Eye (tissue), 1 donor: ENCODE measurements at regions not wholly inside any gene's neighbourhood (a gene's known extent, or its start where the extent isn't known, plus 50 kb on each side); places are given as distances from the start of the nearest gene placed in this dataset.

Experiments
- DNase-seq: peaks from one replicate; pipeline ENCODE4 v3.0.0-alpha.2; 2015

DNA sequence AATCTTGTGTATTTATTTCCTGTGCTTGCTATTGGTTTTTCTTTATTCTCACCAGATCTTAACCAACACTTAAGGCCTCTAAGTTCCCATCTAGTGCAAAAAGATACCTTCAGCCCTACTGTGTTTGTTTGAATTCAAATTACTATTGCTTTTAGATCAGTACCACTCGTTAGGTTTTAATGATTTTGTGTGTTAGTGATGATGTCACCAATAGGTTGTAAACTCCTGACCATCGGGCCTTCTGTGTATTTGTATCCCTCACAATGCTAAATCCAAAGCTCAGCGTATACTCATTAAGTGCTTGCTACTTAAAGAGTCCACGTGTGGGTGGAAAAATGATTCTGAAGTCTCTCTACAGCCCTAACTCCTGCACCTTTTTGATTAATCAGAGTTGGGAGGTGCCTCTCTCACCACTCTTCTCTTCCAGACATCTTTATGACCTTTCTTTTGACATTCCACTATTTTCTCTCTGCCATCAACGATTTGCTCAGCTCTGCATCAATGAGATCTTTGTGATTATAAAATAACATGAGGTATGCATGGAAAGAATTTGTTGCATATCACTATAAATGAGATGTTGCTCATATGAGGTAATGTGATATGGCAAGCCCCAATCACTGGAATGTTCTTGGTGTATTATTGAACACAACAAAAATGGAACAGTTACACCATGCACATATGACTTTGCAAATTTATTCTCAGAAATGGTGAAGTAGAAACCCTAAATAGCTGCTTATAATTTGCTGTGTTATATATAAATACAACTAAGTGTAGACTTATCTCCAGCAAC lies 55.1 kb upstream of the LAMA2 start:
- DNase-seq, result no peak

DNA sequence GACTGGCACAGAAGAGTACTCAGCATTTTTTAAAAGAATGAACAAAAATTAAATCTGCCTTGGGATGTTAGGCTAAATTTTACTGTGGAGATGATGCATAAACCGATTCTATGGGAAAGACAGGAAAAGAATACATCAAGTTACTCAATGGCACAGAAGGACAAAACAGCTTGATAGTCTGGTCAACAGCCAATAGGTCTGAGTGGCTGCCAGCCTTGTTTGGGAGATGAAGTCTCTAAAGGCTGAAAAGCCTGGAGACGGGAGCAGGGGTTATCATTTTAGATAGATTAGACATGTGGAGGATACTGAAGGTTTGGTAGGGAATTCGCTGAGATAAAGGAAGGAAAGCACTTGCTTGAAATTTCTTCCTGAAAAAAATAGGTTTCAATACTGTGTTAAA lies 56.3 kb upstream of the LAMA2 start:
- no peak for DNase-seq

DNA sequence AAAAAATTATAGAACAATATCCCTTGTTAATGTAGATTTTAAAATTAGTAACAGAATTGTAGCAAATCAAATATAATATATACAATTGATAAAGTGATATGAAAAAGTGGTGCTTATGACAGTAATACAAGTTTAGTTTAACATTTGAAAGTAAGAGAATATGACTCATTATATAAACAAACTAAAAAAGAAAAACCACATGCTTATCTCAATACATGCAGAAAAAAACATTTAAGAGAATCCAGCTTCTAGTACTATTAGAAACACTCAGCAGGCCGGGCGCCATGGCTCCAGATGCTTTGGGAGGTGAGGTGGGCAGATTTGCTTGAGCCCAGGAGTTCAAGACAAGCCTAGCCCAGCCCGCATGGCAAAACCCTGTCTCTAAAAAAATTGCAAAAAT lies 60.7 kb upstream of the LAMA2 start:
- DNase-seq, result no peak

DNA sequence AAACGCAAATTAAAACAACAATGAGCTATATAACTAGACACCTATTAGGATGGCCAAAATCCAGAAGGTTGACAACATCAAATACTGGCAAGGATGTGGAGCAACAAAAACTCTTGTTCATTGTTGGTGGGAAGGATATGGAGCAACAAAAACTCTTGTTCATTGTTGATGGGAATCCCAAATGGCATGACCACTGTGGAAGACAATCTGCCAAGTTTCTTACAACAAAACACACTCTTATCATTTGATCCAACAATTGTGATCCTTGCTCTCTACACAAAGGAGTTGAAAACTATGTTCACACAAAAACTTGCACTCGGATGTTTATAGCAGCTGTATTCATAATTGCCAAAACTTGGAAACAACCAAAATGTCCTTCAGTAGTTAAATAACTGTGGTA lies 61.8 kb upstream of the LAMA2 start:
- DNase-seq, result no peak

DNA sequence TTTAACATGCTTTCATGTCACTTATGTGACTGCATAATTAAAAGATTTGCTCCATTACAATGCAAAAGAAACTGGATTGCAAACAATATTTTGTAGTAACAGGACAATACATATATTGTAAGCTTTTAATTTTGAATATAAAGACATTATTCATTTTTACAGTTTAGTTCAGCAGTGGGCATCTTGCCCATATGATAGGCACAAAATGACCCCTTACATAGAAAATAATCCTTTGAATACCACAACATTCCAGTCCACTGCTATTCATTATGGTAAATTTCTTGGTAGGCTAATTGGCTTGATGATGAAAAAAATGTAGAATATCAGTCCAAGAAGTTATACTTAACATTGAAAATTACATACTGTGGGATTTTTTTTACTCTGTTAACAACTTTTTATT lies 74.1 kb upstream of the LAMA2 start:
- DNase-seq, result no peak

DNA sequence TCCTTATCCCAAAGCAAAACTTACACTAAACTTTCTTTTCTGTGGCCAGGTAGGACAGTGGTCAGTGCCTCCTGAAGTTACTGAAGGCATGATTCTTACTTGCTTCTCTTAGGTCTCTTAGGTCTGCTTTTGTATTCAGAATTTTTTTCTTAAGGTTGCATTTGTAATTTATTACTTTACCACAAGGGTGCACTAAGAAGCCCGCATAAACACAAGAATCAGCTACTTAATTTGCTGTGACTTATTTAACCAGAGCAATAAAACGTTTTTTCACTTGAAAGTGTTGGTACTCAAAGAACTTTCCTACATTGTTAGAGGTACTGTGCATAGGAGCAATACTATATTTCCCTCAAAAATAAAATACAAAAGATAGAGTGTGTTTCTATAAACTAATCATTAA lies 75.4 kb upstream of the LAMA2 start:
- DNase-seq, result peak; percentile 56

DNA sequence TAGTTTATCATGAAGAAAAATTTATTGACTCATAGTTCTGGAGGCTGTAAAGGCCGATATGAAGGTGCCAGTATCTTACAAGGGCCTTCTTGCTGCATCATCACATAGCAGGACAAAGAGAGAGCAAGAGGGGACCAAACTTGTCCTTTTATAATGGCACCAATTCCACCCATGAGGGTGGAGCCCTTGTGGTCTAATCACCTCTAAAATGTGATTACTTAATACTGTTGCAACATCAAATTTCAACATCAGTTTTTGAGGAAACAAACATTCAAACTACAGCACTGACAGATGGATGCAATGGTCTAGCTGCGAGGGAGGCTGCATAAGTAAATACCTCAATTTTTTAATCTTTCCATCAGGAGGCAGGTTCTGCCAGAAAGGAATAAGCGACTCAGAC lies 76.7 kb upstream of the LAMA2 start:
- no peak for DNase-seq

DNA sequence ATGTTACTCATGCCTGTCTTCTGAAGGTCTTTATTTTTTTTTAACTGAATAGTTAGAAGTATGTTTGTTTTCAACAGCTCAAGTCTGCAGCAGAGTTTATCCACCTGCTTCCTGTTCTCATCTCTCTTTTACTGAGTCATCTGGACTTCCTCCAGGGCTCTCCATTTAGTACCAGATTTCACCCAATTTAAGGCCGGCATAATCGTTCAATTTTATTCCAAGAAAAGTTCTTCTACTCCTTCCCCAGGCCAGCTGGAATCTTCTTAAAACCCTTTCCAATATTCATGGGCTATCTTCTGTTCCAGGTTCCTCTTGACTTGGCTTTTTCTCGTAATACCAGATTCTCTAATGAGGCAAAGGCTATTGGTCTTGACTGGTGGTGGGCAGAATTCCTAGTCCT lies 79.0 kb upstream of the LAMA2 start:
- no peak for DNase-seq

DNA sequence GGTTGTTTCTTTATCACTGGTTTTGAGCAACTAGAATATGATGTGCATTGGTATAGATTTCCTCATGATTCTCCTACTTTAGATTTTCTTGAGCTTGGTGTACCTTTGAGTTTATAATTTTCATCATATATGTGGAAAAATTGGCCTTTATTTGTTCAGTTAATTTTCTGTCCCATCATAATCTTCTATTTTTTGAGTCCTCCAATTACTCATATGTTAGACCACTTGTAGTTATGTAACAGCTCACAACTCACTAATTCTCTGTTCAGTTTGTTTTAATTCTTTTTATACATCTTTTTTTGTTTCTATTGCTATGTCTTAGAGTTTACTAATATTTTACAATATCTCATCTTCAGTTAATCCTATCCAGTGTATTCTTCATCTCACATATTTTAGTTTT lies 81.3 kb upstream of the LAMA2 start:
- no peak for DNase-seq

DNA sequence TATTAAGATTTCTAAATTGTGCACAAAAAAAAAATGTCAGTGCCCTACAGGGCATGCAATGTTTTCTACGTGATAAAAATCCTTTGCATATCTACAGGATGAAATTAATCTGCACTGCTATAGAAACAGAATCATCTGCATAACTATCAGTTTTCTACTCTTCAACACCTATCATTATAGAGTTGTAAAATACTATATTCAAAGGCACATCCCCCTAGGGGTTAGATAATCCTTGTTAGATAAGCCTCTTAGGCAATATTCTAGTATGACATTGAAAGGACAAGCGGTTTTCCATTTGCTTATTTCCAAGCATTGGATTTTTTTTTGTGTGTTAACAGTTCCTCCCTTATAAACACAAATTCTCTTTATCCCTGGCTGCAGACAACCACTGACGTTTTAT lies 98.7 kb upstream of the LAMA2 start:
- DNase-seq, result no peak

DNA sequence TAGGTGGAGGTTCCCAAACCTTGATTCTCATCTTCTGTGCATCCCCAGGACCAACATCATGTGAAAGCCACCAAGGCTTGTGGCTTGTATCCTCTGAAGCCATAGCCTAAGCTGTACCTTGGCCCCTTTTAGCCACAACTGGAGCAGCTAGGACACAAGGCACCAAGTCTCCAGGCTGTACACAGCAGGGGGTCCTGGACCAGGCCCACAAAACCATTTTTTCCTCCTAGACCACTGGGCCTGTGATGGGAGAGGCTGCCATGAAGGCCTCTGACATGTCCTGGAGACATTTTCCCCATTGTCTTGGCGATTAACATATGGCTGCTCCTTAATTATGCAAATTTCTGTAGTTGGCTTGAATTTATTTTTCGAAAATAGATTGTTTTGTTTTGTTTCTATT lies 114.8 kb upstream of the LAMA2 start:
- DNase-seq, result no peak

DNA sequence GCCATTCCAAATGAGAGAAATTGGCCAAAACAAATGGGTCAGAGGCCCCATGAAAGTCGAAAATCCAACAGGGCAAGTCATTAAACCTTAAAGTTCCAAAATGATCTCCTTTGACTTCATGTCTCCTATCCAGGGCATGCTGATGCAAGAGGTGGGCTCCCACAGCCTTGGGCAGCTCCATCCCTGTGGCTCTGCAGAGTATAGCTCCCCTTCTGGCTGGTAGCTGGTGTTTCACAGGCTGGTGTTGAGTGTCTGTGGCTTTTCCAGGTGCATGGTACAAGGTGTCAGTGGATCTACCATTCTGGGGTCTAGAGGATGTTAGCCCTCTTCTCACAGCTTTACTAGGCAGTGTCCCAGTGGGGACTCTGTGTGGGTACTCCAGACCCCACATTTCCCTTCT lies 115.2 kb upstream of the LAMA2 start:
- DNase-seq, result no peak

DNA sequence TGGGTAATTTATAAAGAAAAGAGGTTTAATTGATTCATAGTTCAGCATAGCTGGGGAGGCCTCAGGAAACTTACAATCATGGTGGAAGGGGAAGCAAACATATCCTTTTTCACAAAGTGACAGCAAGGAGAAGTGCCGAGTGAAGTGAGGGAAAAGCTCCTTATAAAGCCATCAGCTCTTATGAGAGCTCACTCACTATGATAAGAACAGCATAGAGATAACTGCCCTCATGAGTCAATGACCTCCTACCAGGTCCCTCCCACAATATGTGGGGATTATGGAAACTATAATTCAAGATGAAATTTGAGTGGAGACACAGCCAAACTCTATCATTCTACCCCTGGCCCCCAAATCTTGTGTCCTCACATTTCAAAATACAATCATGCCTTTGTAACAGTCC lies 115.8 kb upstream of the LAMA2 start:
- DNase-seq, result no peak

DNA sequence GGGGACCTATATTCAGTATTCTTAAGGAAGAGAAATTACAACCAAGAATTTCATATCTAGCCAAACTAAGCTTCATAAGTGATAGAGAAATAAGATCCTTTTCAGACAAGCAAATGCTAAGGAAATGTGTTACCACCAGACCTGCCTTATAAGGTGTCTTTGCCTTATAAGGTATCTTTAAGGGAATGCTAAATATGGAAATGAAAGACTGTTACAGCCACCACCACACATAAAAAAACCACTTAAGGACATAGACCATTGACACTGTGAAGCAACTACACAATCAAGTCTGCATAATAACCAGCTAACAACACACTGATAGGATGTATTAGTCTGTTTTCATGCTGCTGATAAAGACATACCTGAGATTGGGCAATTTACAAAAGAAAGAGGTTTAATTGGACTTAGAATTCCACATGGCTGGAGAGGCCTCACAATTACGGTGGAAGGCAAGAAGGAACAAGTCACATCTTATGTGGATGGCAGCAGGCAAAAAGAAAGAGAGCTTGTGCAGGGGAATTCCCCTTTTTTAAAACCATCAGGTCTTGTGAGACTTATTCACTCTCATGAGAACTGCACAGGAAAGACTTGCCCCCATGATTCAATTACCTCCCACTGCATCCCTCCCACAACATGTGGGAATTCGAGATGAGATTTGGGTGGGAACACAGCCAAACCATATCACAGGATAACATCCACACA lies 119.2 kb upstream of the LAMA2 start:
- DNase-seq, result no peak

DNA sequence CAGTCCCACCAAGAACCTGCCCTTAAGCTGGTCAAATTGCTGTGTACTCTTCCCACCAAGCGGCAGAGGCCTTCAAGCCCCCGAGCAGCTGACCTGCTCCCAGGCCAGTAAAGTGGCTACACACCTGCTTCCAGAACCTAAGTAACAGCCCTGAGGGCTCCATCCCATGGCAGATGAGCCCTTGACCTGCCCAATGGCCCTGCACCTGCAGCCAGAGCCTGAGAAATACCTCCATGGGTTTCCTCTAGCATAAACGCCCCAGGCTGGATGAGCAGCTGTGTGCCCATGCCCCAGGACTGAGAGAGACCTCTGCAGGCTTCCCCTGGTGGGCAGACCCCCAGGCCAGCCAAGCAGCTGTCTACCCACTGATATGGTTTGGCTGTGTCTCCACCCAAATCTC lies 123.0 kb upstream of the LAMA2 start:
- DNase-seq, result no peak

DNA sequence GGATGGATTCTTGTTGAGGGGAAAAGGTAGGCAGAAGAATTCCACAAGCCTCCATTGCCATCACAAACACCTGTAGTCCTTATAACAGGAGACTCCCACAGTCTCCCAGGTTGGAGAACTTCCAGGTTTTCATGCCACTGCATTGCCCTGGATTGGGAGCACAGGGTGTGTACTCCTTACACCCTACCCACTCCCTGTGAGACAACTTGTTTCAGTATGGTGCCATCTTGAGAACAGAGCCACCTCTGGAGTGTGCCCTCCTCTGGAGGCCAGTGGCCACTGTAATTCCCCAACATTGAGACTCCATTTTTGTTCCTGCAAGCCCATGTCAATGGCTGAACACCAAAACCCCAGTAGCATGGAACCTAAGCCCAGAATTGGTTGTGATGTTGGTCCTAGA lies 123.5 kb upstream of the LAMA2 start:
- no peak for DNase-seq

DNA sequence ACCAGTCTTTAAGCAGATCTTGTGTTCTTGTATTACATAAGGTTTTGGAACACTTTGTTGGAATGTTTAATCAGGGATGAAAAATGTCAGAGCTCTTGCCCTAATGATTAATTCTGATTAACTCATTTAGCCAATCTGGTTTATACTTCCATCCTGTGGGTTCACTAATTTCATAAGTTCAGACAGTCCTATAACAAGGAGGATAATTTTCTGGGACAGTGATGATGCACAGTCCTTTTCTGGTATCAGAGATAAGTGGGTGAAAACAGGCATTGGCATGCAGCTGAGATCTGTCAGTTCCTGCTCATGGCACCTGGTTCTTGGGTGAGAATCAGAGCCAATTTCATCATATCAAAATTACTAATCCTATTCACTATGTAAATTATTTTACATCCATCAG lies 125.0 kb upstream of the LAMA2 start:
- no peak for DNase-seq

DNA sequence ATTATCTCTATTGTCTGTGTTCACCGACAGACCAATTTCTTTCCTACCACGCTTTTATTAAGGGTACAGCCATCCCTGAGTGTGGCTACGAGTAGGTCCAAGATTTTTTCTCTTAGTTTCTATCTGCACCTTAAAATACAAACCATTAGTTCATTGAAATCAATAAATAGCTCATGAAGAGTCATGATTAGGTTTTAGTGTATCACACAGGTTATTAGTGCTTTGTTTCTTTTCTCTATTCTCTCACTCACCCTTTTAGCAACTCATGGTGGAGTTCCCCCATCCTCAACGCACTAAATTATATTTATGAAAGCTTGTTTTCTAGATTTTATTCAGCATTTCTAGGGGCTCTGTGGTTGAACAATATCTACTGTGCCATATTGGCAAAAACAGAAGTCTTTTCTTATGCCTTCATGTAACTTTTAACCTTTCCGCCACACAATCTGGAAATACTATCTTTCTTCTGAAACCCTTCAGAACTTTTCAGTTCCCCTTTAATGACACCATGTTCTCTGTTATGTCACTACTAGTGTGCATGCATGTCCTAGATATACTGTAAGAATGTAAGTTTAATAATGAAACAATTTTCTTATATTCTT lies 128.2 kb upstream of the LAMA2 start:
- DNase-seq, result no peak

DNA sequence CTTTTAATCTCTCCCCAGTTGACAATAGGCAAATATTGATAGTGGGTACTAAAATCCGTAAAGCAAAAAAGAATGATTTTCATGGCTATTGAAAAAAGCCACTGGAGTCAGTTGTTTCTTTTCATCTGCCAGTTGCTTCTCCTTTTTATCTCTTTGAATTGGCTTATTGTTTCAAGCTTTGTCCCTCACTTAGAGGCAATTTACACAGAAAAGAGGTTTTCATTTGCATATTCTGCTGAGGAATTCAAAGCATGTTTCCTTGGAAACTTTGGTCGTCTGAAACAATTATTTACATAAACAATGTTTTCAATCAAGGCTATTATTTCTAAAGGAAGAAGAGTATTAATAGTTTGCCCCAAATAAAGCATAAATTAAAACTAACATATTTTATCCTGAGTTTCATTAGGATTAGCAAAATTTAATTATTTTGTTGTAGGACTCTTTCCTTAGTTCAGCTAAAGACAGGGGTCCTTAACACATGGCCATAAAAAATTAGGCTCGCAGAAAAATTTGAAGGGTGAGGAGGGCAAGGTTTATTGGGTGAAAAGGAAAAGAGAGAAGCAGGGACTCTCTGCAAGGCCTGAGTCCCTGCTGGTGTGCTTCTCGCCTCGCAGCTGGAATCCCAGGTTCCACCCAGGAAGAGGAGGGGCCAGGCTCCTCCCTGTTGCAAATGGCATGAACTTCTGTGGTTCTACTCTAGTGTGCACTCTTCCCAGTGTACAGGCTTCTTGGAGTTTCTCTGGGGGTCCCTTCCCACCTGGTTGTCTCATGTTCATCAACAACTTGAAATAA lies 138.8 kb upstream of the LAMA2 start:
- no peak for DNase-seq

DNA sequence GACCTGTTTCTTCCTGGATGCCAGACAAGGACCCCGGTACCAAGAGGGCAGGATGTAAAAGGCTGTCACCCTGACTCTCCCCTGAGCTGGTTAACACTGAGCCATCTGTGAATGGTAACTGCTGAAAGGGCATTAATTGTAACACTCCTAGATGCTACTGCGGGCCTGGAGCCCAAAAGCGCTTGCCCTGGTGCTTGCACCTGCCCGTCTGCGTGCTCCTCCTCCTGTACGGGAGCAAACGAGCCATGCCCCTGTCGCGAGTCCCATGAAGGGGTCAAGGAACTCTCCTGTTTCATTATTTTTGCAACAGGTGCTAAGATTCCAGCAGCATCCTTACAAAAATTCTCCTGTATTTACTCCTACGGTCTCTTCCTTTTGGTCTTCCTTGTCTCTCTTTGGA lies 140.0 kb upstream of the LAMA2 start:
- DNase-seq, result no peak

DNA sequence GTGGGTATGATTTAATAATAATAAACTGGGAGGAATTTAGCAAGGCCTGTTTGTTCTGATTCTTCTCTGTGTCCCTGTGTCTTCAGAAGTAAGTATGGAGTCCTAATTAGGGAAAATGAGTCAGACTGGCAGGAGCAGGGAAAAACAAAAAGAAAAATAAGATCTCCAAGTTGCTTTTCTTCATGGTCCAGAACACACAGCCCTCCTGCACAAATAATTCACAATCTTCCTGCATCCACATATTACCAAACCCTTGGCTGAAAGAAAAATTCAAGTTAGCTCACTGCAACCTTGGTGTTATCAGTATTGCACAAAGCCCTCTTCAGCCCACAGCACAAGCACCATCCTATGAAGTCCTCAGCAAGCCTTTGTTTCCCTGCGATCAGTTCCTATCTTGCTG lies 142.0 kb upstream of the LAMA2 start:
- DNase-seq, result no peak

DNA sequence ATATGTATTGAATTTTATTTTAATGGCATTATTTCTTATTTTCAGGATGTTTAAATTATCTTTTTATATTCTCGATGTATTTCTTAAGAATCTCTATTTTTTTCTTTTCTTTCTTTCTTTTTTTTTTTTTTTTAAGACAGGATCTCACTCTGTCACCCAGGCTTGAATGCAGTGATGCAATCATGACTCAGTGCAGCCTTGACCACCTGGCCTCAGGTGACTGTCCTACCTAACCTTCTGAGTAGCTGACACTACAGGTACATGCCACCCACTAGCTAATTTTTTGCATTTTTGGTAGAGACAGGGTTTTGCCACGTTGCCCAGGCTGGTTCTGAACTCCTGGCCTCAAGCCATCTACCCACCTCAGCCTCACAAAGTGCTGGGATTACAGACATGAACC lies 143.8 kb upstream of the LAMA2 start:
- DNase-seq, result no peak

DNA sequence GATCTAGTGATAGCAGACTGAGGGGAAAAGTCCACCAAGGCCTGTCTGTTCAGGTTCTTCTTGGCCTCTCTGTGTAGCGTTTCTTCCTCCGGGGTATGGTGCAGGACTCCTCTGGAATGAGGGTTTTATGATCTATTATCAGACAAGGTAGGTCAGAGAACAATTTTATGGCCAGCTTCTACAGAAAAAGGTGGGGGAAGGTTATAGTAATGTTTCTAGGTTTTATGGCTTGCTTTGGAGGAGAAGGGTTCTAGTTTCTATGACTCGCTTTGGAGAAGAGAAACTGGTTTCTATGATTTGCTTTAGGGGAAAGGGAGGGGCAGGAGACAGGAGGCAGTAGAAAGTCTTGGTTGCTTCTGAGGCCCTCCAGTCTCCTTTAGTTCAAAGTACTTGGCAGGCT lies 144.8 kb upstream of the LAMA2 start:
- DNase-seq, result no peak

DNA sequence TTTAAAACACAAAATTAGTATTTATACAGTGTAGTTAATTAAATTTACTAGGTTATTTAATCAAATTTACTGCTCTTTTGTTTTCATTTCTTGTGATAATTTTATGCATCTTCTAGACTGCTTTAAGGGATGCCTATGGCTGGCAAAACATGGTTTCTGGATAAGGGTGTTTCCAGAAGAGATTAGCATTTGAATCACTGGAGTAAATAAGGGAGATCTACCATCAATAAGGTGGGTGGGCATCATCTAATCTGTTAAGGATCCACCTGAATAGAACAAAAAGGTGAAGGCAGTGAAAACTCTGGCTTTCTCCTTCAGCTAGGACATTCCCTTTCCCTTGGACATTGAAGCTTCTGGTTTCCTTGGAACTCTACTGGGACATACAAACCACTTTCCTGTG lies 146.2 kb upstream of the LAMA2 start:
- no peak for DNase-seq
